GM21619 (cell line): ENCODE measurements at regions not wholly inside any gene's neighbourhood (a gene's known extent, or its start where the extent isn't known, plus 50 kb on each side); places are given as distances from the start of the nearest gene placed in this dataset.

Experiments used
- ATAC-seq: cut with Tn5 transposase; IDR thresholded peaks from one replicate; pipeline ENCODE4 v1.9.1; 2021; ENCODE audit not compliant: unreplicated experiment

- no peak for ATAC-seq
Measured at GRCh38 chr6:139925894-139926641, 551.6 kb upstream of the CITED2 start.

GRCh38 chr6:139923964-139924475 lies 549.6 kb upstream of the CITED2 start:
- no peak for ATAC-seq

GRCh38 chr6:139922236-139922635 lies 547.8 kb upstream of the CITED2 start:
- no peak for ATAC-seq

GRCh38 chr6:139920776-139921100 lies 546.3 kb upstream of the CITED2 start:
- no peak for ATAC-seq

DNA sequence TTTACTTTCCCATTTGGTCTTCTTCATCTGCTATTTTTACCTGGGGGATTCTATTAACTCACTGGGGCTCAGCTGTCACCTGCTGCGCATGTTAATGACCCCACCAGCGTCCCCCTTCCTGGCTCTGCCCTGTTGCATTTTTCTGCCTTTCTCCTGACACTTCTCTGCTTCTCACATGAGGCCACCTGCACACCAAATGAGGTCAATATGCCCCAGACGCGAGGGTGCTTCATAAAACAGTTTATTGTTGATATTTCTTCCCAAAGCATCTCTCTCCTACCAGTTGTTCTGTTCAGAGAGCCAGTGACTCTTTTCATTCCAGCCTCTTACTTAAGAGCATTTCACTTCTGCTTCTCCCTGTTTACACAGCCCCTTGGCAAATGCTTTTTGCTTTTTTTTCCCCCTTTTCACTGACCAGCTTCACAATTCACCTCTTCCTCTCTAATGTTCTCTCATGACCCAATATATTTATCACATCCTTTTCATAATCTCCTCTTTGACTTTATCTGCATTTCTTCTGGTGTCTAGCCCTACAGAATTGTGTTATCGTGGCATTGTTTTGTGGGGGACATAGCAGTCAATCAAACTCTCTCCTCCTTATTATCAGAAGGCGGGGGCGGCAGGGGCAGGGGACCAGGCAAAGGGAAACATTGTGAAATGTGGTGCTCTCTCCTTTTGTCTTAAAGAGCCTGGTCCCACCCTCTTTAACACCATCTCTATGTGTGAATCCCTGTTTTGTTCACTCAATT lies 545.8 kb upstream of the CITED2 start:
- no peak for ATAC-seq

- no peak for ATAC-seq
Measured at GRCh38 chr6:139919107-139920026, 544.9 kb upstream of the CITED2 start.

- ATAC-seq = no peak
Measured at GRCh38 chr6:139917951-139918630, 543.6 kb upstream of the CITED2 start.

DNA sequence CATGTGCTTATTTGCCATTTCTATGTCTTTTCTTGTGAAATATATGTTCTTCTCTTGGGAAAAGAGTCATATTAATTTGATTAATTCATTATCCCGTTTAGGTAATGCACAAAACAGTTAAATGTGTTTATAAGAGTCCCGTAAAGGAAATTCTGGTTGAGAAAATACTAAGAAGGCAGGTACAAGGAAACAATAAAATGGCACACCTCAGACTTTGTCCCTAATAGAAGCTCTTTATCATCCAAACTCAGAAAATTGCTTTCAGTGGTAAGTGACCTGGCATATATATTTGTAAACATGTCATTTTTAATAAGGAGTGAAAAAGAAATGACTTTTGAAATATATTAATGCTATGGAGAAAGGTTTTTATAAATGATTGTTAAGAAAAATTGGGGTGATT lies 540.5 kb upstream of the CITED2 start:
- no peak for ATAC-seq

- ATAC-seq = no peak
Measured at GRCh38 chr6:139912735-139913400, 538.4 kb upstream of the CITED2 start.

DNA sequence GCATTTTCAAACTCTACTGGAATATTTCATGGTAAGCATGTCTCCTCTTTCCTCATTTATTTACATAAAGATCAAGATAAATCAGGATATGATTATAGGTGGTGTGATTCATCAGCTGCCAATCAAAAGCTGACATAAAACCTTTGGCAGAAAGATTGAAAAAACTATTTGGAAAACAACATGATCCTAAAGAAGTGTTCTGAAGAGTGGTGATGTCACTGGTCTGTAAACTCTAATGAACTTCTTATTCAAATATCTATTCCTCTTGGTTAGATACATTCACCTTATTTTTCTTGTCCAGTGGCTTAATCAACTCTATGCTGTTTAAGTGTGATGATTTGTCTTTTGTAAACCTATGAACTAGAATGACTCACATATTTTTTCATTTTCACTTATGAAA lies 535.5 kb upstream of the CITED2 start:
- no peak for ATAC-seq

- ATAC-seq = no peak
Measured at GRCh38 chr6:139905404-139906052, 531.1 kb upstream of the CITED2 start.

DNA sequence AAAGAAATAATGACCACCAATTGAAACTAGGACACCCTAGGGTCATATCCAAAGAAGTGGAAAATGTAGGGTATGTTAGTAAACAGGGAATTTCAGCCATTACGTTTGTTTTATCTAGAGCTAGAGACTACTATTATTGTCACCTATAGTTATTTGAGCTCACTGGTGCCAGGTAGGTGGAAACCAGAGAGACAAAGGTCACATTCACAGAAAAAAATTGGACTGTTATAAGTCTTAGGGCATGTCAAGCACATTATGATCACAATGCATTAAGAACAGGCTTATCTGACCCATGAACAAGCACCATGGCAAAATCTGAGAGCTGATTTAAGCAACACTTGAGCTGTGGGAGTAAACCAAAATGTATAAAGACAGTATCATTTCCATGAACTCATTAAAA lies 530.1 kb upstream of the CITED2 start:
- no peak for ATAC-seq

DNA sequence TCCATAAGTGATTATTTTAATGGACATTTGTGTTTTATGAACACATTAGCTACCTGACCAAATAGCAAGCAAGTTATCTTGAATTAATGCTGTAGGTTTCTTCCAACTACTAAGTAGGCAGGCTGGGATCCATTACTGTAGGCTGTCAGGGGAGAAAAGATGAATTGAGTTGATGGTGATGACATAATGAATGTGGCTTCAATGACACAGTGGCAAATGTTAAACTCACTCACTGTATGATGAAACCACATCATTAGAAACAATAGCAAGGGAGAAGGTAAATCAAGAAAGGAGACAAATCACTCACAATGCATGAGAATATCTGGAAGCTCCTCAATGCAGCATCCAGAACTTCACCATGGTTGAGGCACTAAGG lies 529.7 kb upstream of the CITED2 start:
- ATAC-seq = no peak

DNA sequence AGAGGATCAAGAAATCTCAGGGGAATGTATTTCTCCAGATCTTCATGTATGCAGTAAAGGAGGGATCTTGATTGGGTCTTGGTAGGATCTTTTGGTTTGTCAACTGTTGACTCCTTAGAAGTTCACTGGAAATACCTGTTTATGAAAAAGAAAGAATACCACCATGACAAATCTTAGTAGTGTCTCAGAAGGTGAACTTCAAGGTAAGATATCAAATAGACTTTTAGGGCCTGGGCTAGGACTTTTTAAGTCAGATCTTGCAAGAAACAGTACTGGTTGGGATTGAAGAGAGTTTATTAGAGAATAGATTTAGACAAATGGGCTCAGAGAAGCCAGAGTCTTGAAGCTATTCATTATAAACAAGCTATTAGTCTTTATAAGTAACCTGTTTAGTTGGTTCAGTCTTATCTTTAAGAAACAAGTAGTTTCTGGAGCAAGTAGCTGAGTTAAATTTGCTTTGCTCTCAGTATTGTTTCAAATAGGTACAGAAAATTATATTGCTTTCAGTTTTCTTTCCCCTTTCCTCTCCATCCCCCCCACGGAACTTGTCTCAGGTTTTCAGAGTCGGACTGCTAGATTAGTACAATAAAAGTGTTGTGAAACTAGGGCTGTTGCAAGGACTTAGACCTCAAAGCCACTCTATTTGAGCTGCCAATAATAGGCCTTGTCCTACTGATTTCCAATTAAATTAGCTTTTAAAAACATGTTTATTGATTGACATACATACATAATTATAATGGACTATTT lies 529.1 kb upstream of the CITED2 start:
- peak; percentile 99 for ATAC-seq

DNA sequence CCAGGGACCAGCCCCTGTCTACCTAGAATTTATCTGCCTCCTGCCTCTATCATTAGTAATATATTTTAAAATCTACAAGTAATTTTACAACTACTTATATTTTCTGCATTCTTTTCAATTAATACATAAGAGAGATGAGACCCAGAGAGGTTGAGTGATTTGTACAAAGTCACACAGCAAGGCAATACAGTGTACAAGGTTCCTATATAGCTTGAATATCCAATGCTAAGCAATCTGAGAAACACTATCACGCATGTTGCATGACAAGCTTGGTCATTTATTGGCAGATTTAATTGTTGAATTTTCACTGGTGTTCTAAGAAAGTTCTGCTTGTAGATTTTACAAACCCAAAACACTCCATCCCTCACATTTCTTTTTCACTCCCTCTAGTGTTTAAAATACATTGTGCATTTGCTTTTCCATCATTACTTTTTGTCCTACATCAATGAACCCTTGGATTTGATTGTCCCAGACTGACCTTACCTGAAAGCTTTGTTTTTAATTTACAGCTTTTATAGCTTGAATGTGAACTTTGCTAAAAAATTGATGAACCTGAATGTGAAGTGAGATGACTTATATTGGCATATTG lies 520.9 kb upstream of the CITED2 start:
- no peak for ATAC-seq

- ATAC-seq = no peak
Measured at GRCh38 chr6:139894271-139894670, 519.8 kb upstream of the CITED2 start.

GRCh38 chr6:139891471-139891870 lies 517.0 kb upstream of the CITED2 start:
- ATAC-seq = no peak

DNA sequence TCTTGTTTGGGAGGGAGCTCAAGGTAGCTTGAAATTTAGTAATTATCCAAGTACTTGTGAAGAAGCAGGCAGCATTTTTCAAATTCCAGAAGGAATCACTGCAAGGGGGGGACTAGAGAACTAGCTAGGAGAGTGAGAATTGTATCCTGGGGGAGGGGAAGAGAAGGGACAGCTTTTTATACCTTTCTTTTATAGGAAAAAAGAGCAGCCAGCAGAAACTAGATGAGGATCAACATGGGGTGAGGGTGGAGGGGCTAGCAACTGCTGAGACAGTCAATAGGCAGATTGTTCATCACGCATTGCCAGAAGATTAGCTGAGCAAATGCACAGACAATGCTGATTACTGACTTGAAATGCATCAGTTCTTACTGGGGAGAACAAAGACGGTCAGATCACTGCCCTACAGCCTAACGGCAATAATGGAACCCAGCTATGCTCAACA lies 514.3 kb upstream of the CITED2 start:
- no peak for ATAC-seq

DNA sequence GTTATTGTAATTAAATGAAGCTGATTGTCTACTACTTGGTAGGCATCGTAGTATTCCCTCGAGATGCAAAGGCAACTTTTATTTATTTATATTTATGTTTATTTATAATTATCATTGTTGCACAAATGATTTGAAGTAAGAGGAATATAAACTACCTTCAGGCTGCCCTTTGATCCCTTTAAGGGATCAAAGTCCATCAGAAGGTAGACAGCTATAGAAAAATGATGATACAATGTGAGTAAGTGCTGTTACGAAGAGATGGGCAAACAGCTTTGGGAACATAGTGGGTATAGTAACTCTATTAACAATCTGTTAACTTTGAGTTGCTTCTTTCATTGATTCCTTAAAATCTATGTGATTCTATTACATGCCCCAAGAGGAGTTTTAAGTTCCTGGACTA lies 512.8 kb upstream of the CITED2 start:
- ATAC-seq = no peak
